ENCODE measurements at regions not wholly inside any gene's neighbourhood (a gene's known extent, or its start where the extent isn't known, plus 50 kb on each side); places are given as distances from the start of the nearest gene placed in this dataset.

DNA sequence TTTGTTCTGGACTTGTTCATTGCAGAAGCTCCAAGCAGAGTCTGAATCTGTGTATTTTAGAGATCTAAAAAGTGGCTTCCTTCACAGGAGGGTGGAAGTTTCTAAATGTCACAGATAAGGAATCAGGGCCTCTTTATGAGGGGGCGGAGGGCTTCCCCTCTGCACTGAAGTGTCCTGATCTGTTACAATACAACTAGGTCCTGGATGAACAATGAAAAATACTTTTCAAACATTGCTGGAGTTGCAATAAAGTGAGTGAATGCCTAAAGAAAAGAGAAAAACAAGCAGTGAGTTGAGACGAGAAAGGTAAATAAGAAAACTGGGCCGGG is 179.3 kb upstream of the HDAC4 start:
- no peak for TF ChIP-seq ZNF274 (IDR thresholded peaks at IDR 0.05; ENCODE audit: insufficient read depth, insufficient read length)
- TF ChIP-seq RFX5 (IDR thresholded peaks at IDR 0.05; ENCODE audit: low read depth, low read length): no peak
- TF ChIP-seq ASH2L (IDR thresholded peaks at IDR 0.05; ENCODE audit: borderline replicate concordance, low read depth): no peak
- TF ChIP-seq HDGF (IDR thresholded peaks at IDR 0.05): no peak
- no peak for TF ChIP-seq TCF7 (IDR thresholded peaks at IDR 0.05; ENCODE audit: borderline replicate concordance)
- no peak for TF ChIP-seq POLR2A (IDR thresholded peaks at IDR 0.05; ENCODE audit: low read depth, low read length)
- no peak for TF ChIP-seq EZH2 (IDR thresholded peaks at IDR 0.05; ENCODE audit: borderline replicate concordance, control insufficient read depth, low read depth, low read length)
- no peak for TF ChIP-seq FOS (IDR thresholded peaks at IDR 0.05; ENCODE audit: borderline replicate concordance, extremely low read depth, insufficient read length)
- no peak for TF ChIP-seq HSF1 (IDR thresholded peaks at IDR 0.05; ENCODE audit: low read depth, low read length)
- no peak for TF ChIP-seq ZNF217 (IDR thresholded peaks at IDR 0.05)
- no peak for TF ChIP-seq ZBED1 (IDR thresholded peaks at IDR 0.05; ENCODE audit: borderline replicate concordance)
- TF ChIP-seq ZNF384 (IDR thresholded peaks at IDR 0.05; ENCODE audit: borderline replicate concordance, low read depth, low read length): no peak
- no peak for TF ChIP-seq SMAD5 (IDR thresholded peaks at IDR 0.05; ENCODE audit: low read depth)
- TF ChIP-seq MEF2A (IDR thresholded peaks at IDR 0.05; ENCODE audit: insufficient read depth, low read depth, low read length): no peak
- TF ChIP-seq ZNF622 (IDR thresholded peaks at IDR 0.05): no peak
- no peak for TF ChIP-seq ESRRA (IDR thresholded peaks at IDR 0.05; ENCODE audit: low read length)
- no peak for TF ChIP-seq MTA3 (IDR thresholded peaks at IDR 0.05; ENCODE audit: borderline replicate concordance, low read length)
- FAIRE-seq (no peak), DNase-seq (ENCODE audit: low read depth, low spot score) (no peak), ATAC-seq (no peak)
- intact Hi-C loops (cut with micrococcal nuclease; ENCODE audit: unreplicated experiment): no loop called here
- H3K27me3 ChIP-seq (replicated peaks in 1 of 2; ENCODE audit: control insufficient read depth in 2 of 2, insufficient read depth in 2 of 2, low read length in 1 of 2): no peaks in the 10 kb centered on the region
- H3K36me3 ChIP-seq (ENCODE audit: control insufficient read depth in 2 of 2, insufficient read depth in 2 of 2, low read length in 1 of 2): no peaks in the 10 kb centered on the region
- no peak overlapping the region for H3K27ac ChIP-seq (ENCODE audit: control insufficient read depth, insufficient read depth)
- no peak overlapping the region for H3K4me2 ChIP-seq (ENCODE audit: control insufficient read depth, insufficient read depth)
- H3K9ac ChIP-seq (ENCODE audit: control insufficient read depth, insufficient read depth, low read length): no peak overlapping the region
- H3K4me3 ChIP-seq: no peak overlapping the region
- BruUV-seq (replicated peaks): no TSS peak
- H2AFZ ChIP-seq (ENCODE audit: control insufficient read depth, low read depth, low read length): no peak overlapping the region
- CTCF ChIA-PET: no interaction called here
- 33% methylated on average over 3 of the region's 3 CpGs for WGBS (ENCODE audit: insufficient coverage, insufficient replicate concordance, low lambda C conversion rate, missing lambda C conversion rate)
- H3K4me1 ChIP-seq (ENCODE audit: control insufficient read depth, insufficient read depth, low read length): no peaks in the 10 kb centered on the region
- H4K20me1 ChIP-seq (ENCODE audit: control insufficient read depth, insufficient read depth): no peaks in the 10 kb centered on the region
- no peaks in the 10 kb centered on the region for H3K79me2 ChIP-seq (ENCODE audit: control insufficient read depth, insufficient read depth, low read length)
- RAD21 ChIA-PET (ENCODE audit: unreplicated experiment): no interaction called here
- SMC1A ChIA-PET (ENCODE audit: uncharacterized antibody, unreplicated experiment): no interaction called here
- H3K9me3 ChIP-seq (replicated peaks; ENCODE audit: control insufficient read depth, insufficient read depth, low read length): no peaks in the 10 kb centered on the region; the same call in 2 of the 3 replicates
- in situ Hi-C loops (cut with MboI): no loop called here
- POLR2A ChIA-PET: no interaction called here

Data from GM12878 (cell line).